DOHH2 (cell line): ENCODE measurements at regions not wholly inside any gene's neighbourhood (a gene's known extent, or its start where the extent isn't known, plus 50 kb on each side); places are given as distances from the start of the nearest gene placed in this dataset.

Source experiments
- H3F3A ChIP-seq: fragments of 200-600 bp; sonication (generic), shearing (Covaris generic); 2 replicates; pipeline ENCODE4 v1.6.0; 2016; ENCODE audit warnings: antibody characterized with exemption, mild to moderate bottlenecking; ENCODE audit not compliant: control insufficient read depth, insufficient read depth
- H3K27ac ChIP-seq: fragments of 200-600 bp; sonication (generic); 2 replicates; pipeline ENCODE4 v1.5.1; 2014; ENCODE audit warnings: low read depth, mild to moderate bottlenecking, low read length, moderate library complexity
- H3K27me3 ChIP-seq: fragments of 200-600 bp; sonication (generic); 2 replicates; pipeline ENCODE4 v1.6.1; 2014; ENCODE audit warnings: mild to moderate bottlenecking, low read length, mixed read lengths; ENCODE audit not compliant: control insufficient read depth
- H3K36me3 ChIP-seq: fragments of 200-600 bp; sonication (generic); 2 replicates; pipeline ENCODE4 v1.6.1; 2014; ENCODE audit warnings: mild to moderate bottlenecking, low read length, moderate library complexity, mixed read lengths; ENCODE audit not compliant: control insufficient read depth
- H3K4me1 ChIP-seq: fragments of 200-600 bp; sonication (generic); 2 replicates; pipeline ENCODE4 v1.6.1; 2014; ENCODE audit warnings: mild to moderate bottlenecking, low read length, mixed read lengths; ENCODE audit not compliant: control insufficient read depth
- H3K4me2 ChIP-seq: fragments of 200-600 bp; sonication (generic); 2 replicates; pipeline ENCODE4 v1.6.0; 2014; ENCODE audit warnings: mild to moderate bottlenecking, low read length, moderate library complexity
- H3K4me3 ChIP-seq: fragments of 200-600 bp; sonication (generic); 2 replicates; pipeline ENCODE4 v1.5.1; 2014; ENCODE audit warnings: mild to moderate bottlenecking, low read length, mixed read lengths
- H3K79me2 ChIP-seq: fragments of 200-600 bp; sonication (generic); 2 replicates; pipeline ENCODE4 v1.6.1; 2014; ENCODE audit warnings: mild to moderate bottlenecking, low read length, mixed read lengths; ENCODE audit not compliant: control insufficient read depth
- H3K9me2 ChIP-seq: fragments of 200-600 bp; sonication (generic); replicated peaks from 2 replicates; pipeline ENCODE4 v1.6.1; 2014; ENCODE audit warnings: mild to moderate bottlenecking, low read length, mixed read lengths; ENCODE audit not compliant: control insufficient read depth
- H3K9me3 ChIP-seq: fragments of 200-600 bp; sonication (generic); 2 replicates; pipeline ENCODE4 v1.6.1; 2014; ENCODE audit warnings: antibody characterized with exemption, low read length, mixed read lengths; ENCODE audit not compliant: control insufficient read depth, insufficient read depth
- H4K20me1 ChIP-seq: fragments of 200-600 bp; sonication (generic); 2 replicates; pipeline ENCODE4 v1.6.0; 2014; ENCODE audit warnings: low read depth, mild to moderate bottlenecking, antibody characterized with exemption, low read length, moderate library complexity; ENCODE audit not compliant: control insufficient read depth, insufficient read depth
- CTCF ChIP-seq: fragments of 200-600 bp; sonication (generic); IDR thresholded peaks from one replicate; pipeline ENCODE4 v1.5.1; 2014; ENCODE audit warnings: antibody characterized with exemption, mild to moderate bottlenecking, low read depth, low read length; ENCODE audit not compliant: poor library complexity, severe bottlenecking
- EZH2phosphoT487 ChIP-seq: fragments of 200-600 bp; sonication (generic); IDR thresholded peaks from 2 replicates; pipeline ENCODE4 v1.6.1; 2017; ENCODE audit warnings: borderline replicate concordance, mild to moderate bottlenecking, antibody characterized with exemption, low read length, moderate library complexity, mixed read lengths

GRCh38 chr9:79222483-79222882 lies 349.3 kb upstream of the TLE4 start:
- no peaks in the 10 kb centered on the region for H3F3A ChIP-seq
- no peak overlapping the region for H3K4me2 ChIP-seq
- H3K27ac ChIP-seq = no peak overlapping the region
- H3K36me3 ChIP-seq = no peaks in the 10 kb centered on the region
- H3K4me3 ChIP-seq = no peak overlapping the region
- TF ChIP-seq EZH2phosphoT487 (no peak), CTCF (no peak)
- H3K27me3 ChIP-seq = no peaks in the 10 kb centered on the region
- 0 out of 2 replicates have a peak, but pooled peaks cover 3% of the 10 kb centered on the region for H3K9me2 ChIP-seq
- no peaks in the 10 kb centered on the region for H3K9me3 ChIP-seq
- H3K79me2 ChIP-seq = no peaks in the 10 kb centered on the region
- H3K4me1 ChIP-seq = no peaks in the 10 kb centered on the region
- H4K20me1 ChIP-seq = no peaks in the 10 kb centered on the region

GRCh38 chr9:79224672-79225433 lies 346.9 kb upstream of the TLE4 start:
- Histone ChIP-seq H3K4me3 (no peak overlapping the region), H3K27me3 (no peaks in the 10 kb centered on the region), H3K79me2 (no peaks in the 10 kb centered on the region), H4K20me1 (no peaks in the 10 kb centered on the region), H3K27ac (no peak overlapping the region), H3K9me2 (0 out of 2 replicates have a peak, but pooled peaks cover 3% of the 10 kb centered on the region), H3K9me3 (no peaks in the 10 kb centered on the region; the same call in 1 of the 2 replicates), H3F3A (no peaks in the 10 kb centered on the region), H3K36me3 (no peaks in the 10 kb centered on the region), H3K4me2 (no peak overlapping the region), H3K4me1 (no peaks in the 10 kb centered on the region)
- no peak for TF ChIP-seq CTCF
- no peak for TF ChIP-seq EZH2phosphoT487

GRCh38 chr9:79233542-79233941 lies 338.2 kb upstream of the TLE4 start:
- Histone ChIP-seq H3K9me2 (no peaks in the 10 kb centered on the region), H3K79me2 (no peaks in the 10 kb centered on the region), H3K4me2 (no peak overlapping the region), H3K36me3 (no peaks in the 10 kb centered on the region), H3K4me1 (no peaks in the 10 kb centered on the region), H3K4me3 (no peak overlapping the region), H3K27me3 (no peaks in the 10 kb centered on the region), H4K20me1 (no peaks in the 10 kb centered on the region), H3K27ac (no peak overlapping the region), H3F3A (no peaks in the 10 kb centered on the region), H3K9me3 (no peaks in the 10 kb centered on the region; the same call in 1 of the 2 replicates)
- TF ChIP-seq EZH2phosphoT487 = no peak
- TF ChIP-seq CTCF = peak; percentile 48
